H1 (cell line): ENCODE measurements at regions not wholly inside any gene's neighbourhood (a gene's known extent, or its start where the extent isn't known, plus 50 kb on each side); places are given as distances from the start of the nearest gene placed in this dataset.

Experiments used
- CTCF ChIA-PET: fragments of 300-600 bp; sonication (Branson Sonifier 250); formaldehyde crosslinking; loops from one replicate; lab custom pipeline; 2021; ENCODE audit not compliant: partially characterized antibody; lab: Charles Lee
- POLR2A ChIA-PET: fragments of 300-600 bp; sonication (Branson Sonifier 250); formaldehyde crosslinking; loops from one replicate; lab custom pipeline; 2021; ENCODE audit warnings: inconsistent platforms; ENCODE audit not compliant: partially characterized antibody; lab: Charles Lee
- DNase-seq, 2 experiments: peaks; one replicate each; pipeline versions ENCODE4 v3.0.0 to v3.0.0-alpha.2; 2010 to 2022; ENCODE audit warnings: low spot score in 2 of 2, low read depth in 1 of 2, mixed read lengths in 1 of 2
- FAIRE-seq: peaks from 2 replicates; lab custom pipeline; 2011; peaks lifted over from hg19 to GRCh38; lab: Jason Lieb, UNC
- H2AFZ ChIP-seq: 2 replicates; pipeline ENCODE4 v1.8.1; 2012; ENCODE audit warnings: low read length, inconsistent platforms
- H2AK5ac ChIP-seq: 2 replicates; pipeline ENCODE4 v1.6.1; 2013; ENCODE audit warnings: low read depth, low read length
- H2BK120ac ChIP-seq: replicated peaks from 2 replicates; pipeline ENCODE3; 2013; ENCODE audit warnings: low read depth, low read length, inconsistent platforms
- H2BK12ac ChIP-seq: 2 replicates; pipeline ENCODE4 v1.6.1; 2013; ENCODE audit warnings: low read depth, low read length
- H2BK15ac ChIP-seq: 2 replicates; pipeline ENCODE4 v1.6.1; 2013; ENCODE audit warnings: low read length
- H2BK20ac ChIP-seq: 2 replicates; pipeline ENCODE4 v1.6.1; 2013; ENCODE audit warnings: low read length
- H2BK5ac ChIP-seq: 2 replicates; pipeline ENCODE4 v1.6.1; 2013; ENCODE audit warnings: low read depth, low read length
- H3K14ac ChIP-seq: 2 replicates; pipeline ENCODE4 v1.6.1; 2013; ENCODE audit warnings: inconsistent platforms; ENCODE audit not compliant: insufficient read length
- H3K18ac ChIP-seq: 2 replicates; pipeline ENCODE4 v1.6.1; 2013; ENCODE audit warnings: low read length; ENCODE audit errors: extremely low read depth
- H3K23ac ChIP-seq: 2 replicates; pipeline ENCODE4 v1.6.1; 2013; ENCODE audit warnings: inconsistent platforms; ENCODE audit not compliant: insufficient read length
- H3K23me2 ChIP-seq: 2 replicates; pipeline ENCODE4 v1.6.1; 2013; ENCODE audit warnings: low read depth, low read length
- H3K27ac ChIP-seq: 2 replicates; pipeline ENCODE4 v1.6.1; 2011; ENCODE audit warnings: low read depth, low read length, inconsistent platforms
- H3K27me3 ChIP-seq, 4 experiments: replicated peaks in 1 of 4; 1 replicate in 1 of 4; 2 replicates in 3 of 4; pipeline versions ENCODE4 v1.6.1 to v1.8.1; 2011 to 2013; ENCODE audit warnings: low read length in 3 of 4, mild to moderate bottlenecking in 3 of 4, inconsistent platforms in 2 of 4, mixed read lengths in 2 of 4, moderate library complexity in 1 of 4; ENCODE audit not compliant: control insufficient read depth in 3 of 4, insufficient read depth in 3 of 4; ENCODE audit errors: extremely low read depth in 1 of 4
- H3K36me3 ChIP-seq, 4 experiments: 2 replicates each; pipeline versions ENCODE4 v1.6.1 to v1.8.1; 2011 to 2013; ENCODE audit warnings: mild to moderate bottlenecking in 4 of 4, low read length in 3 of 4, moderate library complexity in 2 of 4, control low read depth in 1 of 4, inconsistent platforms in 1 of 4; ENCODE audit not compliant: insufficient read depth in 4 of 4, control insufficient read depth in 2 of 4
- H3K4ac ChIP-seq: replicated peaks from 2 replicates; pipeline ENCODE3; 2013; ENCODE audit warnings: low read length, low read depth, mixed read lengths, inconsistent platforms; ENCODE audit not compliant: insufficient read length
- H3K4me1 ChIP-seq, 4 experiments: replicated peaks in 1 of 4; 1 replicate in 1 of 4; 2 replicates in 3 of 4; pipeline versions ENCODE4 v1.6.1 to v1.8.1; 2011 to 2013; ENCODE audit warnings: low read length in 3 of 4, inconsistent platforms in 2 of 4, mixed read lengths in 1 of 4; ENCODE audit not compliant: insufficient read depth in 4 of 4, control insufficient read depth in 3 of 4
- H3K4me2 ChIP-seq, 2 experiments: 2 replicates each; pipeline versions ENCODE4 v1.6.1 to v1.8.1; 2011 to 2013; ENCODE audit warnings: low read depth in 2 of 2, low read length in 2 of 2, control low read depth in 1 of 2, inconsistent platforms in 1 of 2, mild to moderate bottlenecking in 1 of 2; ENCODE audit not compliant: insufficient read depth in 1 of 2
- H3K4me3 ChIP-seq, 4 experiments: fragments of 200-600, 300-600 bp in 1 of 4; sonication (generic), shearing (Covaris generic), sonication (Bioruptor Twin) in 1 of 4; 2 replicates each; pipeline versions ENCODE4 v1.5.1 to v1.8.1; 2011 to 2016; ENCODE audit warnings: low read length in 4 of 4, low read depth in 3 of 4, control low read depth in 2 of 4, inconsistent platforms in 2 of 4, mild to moderate bottlenecking in 2 of 4, mixed read lengths in 1 of 4, moderate library complexity in 1 of 4; ENCODE audit not compliant: insufficient read depth in 2 of 4; ENCODE audit errors: extremely low read depth in 1 of 4
- H3K56ac ChIP-seq: replicated peaks from 2 replicates; pipeline ENCODE3; 2013; ENCODE audit warnings: low read depth, mild to moderate bottlenecking, mixed read lengths, low read length, inconsistent platforms; ENCODE audit not compliant: insufficient read length
- H3K79me1 ChIP-seq: 2 replicates; pipeline ENCODE4 v1.6.1; 2013; ENCODE audit warnings: low read depth, low read length, control low read depth
- H3K79me2 ChIP-seq, 2 experiments: 2 replicates each; pipeline versions ENCODE4 v1.6.1 to v1.8.1; 2012 to 2013; ENCODE audit warnings: low read length in 2 of 2, mild to moderate bottlenecking in 2 of 2, inconsistent platforms in 1 of 2; ENCODE audit not compliant: insufficient read depth in 2 of 2, control insufficient read depth in 1 of 2
- H3K9ac ChIP-seq, 4 experiments: replicated peaks in 1 of 4; 1 replicate in 1 of 4; 2 replicates in 3 of 4; pipeline versions ENCODE4 v1.6.1 to v1.8.1; 2011 to 2013; ENCODE audit warnings: low read depth in 3 of 4, low read length in 3 of 4, control low read depth in 2 of 4, mild to moderate bottlenecking in 2 of 4, moderate library complexity in 2 of 4, inconsistent platforms in 1 of 4; ENCODE audit errors: extremely low read depth in 1 of 4
- H3K9me3 ChIP-seq, 2 experiments: 2 replicates each; pipeline versions ENCODE4 v1.6.1 to v1.8.1; 2012 to 2013; ENCODE audit warnings: mild to moderate bottlenecking in 2 of 2, moderate library complexity in 2 of 2, control low read depth in 1 of 2, inconsistent platforms in 1 of 2, low read depth in 1 of 2, low read length in 1 of 2, mixed read lengths in 1 of 2; ENCODE audit not compliant: insufficient read depth in 2 of 2
- H4K20me1 ChIP-seq, 2 experiments: replicated peaks in 1 of 2; 2 replicates each; pipeline versions ENCODE3 to v1.8.1; 2011 to 2013; ENCODE audit warnings: inconsistent platforms in 2 of 2, low read length in 2 of 2, mild to moderate bottlenecking in 1 of 2; ENCODE audit not compliant: insufficient read depth in 2 of 2, control insufficient read depth in 1 of 2
- H4K5ac ChIP-seq: 2 replicates; pipeline ENCODE4 v1.6.1; 2013; ENCODE audit warnings: low read length, low read depth, mixed read lengths, inconsistent platforms; ENCODE audit not compliant: insufficient read length
- H4K8ac ChIP-seq: 2 replicates; pipeline ENCODE4 v1.8.0; 2013; ENCODE audit warnings: mild to moderate bottlenecking, moderate library complexity, low read length, inconsistent platforms; ENCODE audit not compliant: insufficient read depth; ENCODE audit errors: extremely low read depth
- H4K91ac ChIP-seq: replicated peaks from 2 replicates; pipeline ENCODE3; 2013; ENCODE audit warnings: low read length, mixed read lengths, inconsistent platforms; ENCODE audit not compliant: insufficient read length
- CBX5 ChIP-seq: fragments of 300-800, 300-1000 bp; sonication (generic); IDR thresholded peaks from 2 replicates; pipeline ENCODE4 v1.7.1; 2016; ENCODE audit warnings: antibody characterized with exemption, low read length, low read depth
- FOSL1 ChIP-seq: IDR thresholded peaks from 2 replicates; pipeline ENCODE4 v1.6.1; 2011; ENCODE audit warnings: mild to moderate bottlenecking, low read depth, low read length, moderate library complexity; ENCODE audit not compliant: insufficient read depth
- JUND ChIP-seq: IDR thresholded peaks from 2 replicates; pipeline ENCODE4 v1.6.1; 2011; ENCODE audit warnings: mild to moderate bottlenecking, improper control_type of control experiment, low read length
- RNF2 ChIP-seq: fragments of 200-900, 300-1000 bp; sonication (generic); IDR thresholded peaks from 2 replicates; pipeline ENCODE4 v1.7.1; 2016; ENCODE audit warnings: borderline replicate concordance, low read depth, mild to moderate bottlenecking, antibody characterized with exemption, low read length; ENCODE audit not compliant: poor library complexity, severe bottlenecking; ENCODE audit errors: missing control alignments
- SP4 ChIP-seq: IDR thresholded peaks from 2 replicates; pipeline ENCODE4 v1.6.1; 2012; ENCODE audit warnings: low read length, inconsistent platforms
- WGBS, 2 experiments: shearing (Covaris generic) in 1 of 2; methylation state at CpG; one replicate each; pipeline versions ENCODE4 v1.1.6 to v1.1.7; 2013 to 2015; ENCODE audit warnings: low lambda C conversion rate in 2 of 2, mixed read lengths in 2 of 2, inconsistent platforms in 1 of 2, low coverage in 1 of 2, missing lambda C conversion rate in 1 of 2; ENCODE audit not compliant: insufficient replicate concordance in 2 of 2, insufficient coverage in 1 of 2, insufficient read length in 1 of 2; ENCODE audit errors: extremely low coverage in 1 of 2, missing lambda C conversion rate in 1 of 2; 5-methylcytosine and 5-hydroxymethylcytosine counted together

DNA sequence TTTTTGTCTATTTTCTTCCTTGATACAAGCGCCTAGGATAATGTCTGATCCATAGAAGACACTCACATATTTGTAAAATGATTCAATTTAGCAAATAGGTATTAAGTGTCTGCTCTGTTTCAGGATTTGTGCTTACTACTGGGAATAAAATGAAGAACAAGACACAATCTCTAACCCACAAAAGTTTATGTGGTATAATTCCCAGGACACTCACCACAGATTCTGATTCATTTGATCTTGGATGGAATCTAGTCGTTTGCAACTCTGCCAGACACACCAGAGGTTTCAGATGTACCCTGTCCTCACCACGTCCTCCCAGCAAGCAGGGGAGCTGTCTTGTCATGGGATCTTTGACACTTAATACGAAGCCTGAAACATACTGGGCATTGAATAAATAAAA is 208.3 kb downstream of the LRIG3 start:
- Histone ChIP-seq H2BK5ac (no peak overlapping the region), H3K27me3 (no peaks in the 10 kb centered on the region), H4K20me1 (no peaks in the 10 kb centered on the region), H3K14ac (no peak overlapping the region), H3K23me2 (no peaks in the 10 kb centered on the region), H2BK20ac (no peak overlapping the region), H3K79me2 (no peaks in the 10 kb centered on the region), H3K23ac (no peak overlapping the region), H3K4me1 (peaks cover 0 to 3% (median 1%) of the 10 kb centered on the region in 4 experiments; a peak in 3 of 7 replicates), H4K91ac (no peak overlapping the region), H3K4ac (no peak overlapping the region), H3K79me1 (no peaks in the 10 kb centered on the region), H3K27ac (no peak overlapping the region), H4K8ac (no peak overlapping the region), H3K4me3 (no peak overlapping the region), H2BK15ac (no peak overlapping the region), H3K56ac (no peak overlapping the region), H2AK5ac (no peak overlapping the region), H3K9me3 (peaks cover 8 to 15% of the 10 kb centered on the region in 2 experiments), H4K5ac (no peak overlapping the region), H3K4me2 (no peak overlapping the region), H3K9ac (no peak overlapping the region), H3K18ac (no peak overlapping the region), H3K36me3 (peaks cover 0 to 2% (median 0%) of the 10 kb centered on the region in 4 experiments; a peak in 2 of 8 replicates), H2AFZ (no peak overlapping the region), H2BK120ac (peak overlapping the region; percentile 28), H2BK12ac (no peak overlapping the region)
- WGBS, 2 experiments: 83% methylated on average over 4 of the region's 4 CpGs; no CpG with 5 or more reads in 1 of the 2 experiments
- no peak for FAIRE-seq
- ChIA-PET CTCF (no interaction called here), POLR2A (no interaction called here)
- TF ChIP-seq FOSL1 (no peak), RNF2 (no peak), JUND (no peak), SP4 (no peak), CBX5 (no peak)
- no peak for DNase-seq
